ENCODE measurements at regions not wholly inside any gene's neighbourhood (a gene's known extent, or its start where the extent isn't known, plus 50 kb on each side); places are given as distances from the start of the nearest gene placed in this dataset.

GRCh38 chr12:105820429-105821125 lies 318.2 kb downstream of the NUAK1 start:
- Mint-ChIP-seq H3K27ac (peak overlapping the region; percentile 30), H3K36me3 (ENCODE audit: low read depth) (peaks cover 6% of the 10 kb centered on the region), H3K9me3 (peaks cover 11% of the 10 kb centered on the region), H3K4me1 (peaks cover 50% of the 10 kb centered on the region), H3K4me3 (no peak overlapping the region), H3K27me3 (ENCODE audit: low read depth, poor library complexity) (peaks cover 10% of the 10 kb centered on the region)
- TF ChIP-seq CTCF (IDR thresholded peaks at IDR 0.05): no peak
- no peak for DNase-seq

- Mint-ChIP-seq H3K9me3 (peaks cover 28% of the 10 kb centered on the region), H3K36me3 (ENCODE audit: low read depth) (peaks cover 6% of the 10 kb centered on the region), H3K27ac (peak overlapping the region; percentile 62), H3K27me3 (ENCODE audit: low read depth, poor library complexity) (peaks cover 6% of the 10 kb centered on the region), H3K4me1 (peaks cover 50% of the 10 kb centered on the region), H3K4me3 (no peak overlapping the region)
- no peak for DNase-seq
- no peak for TF ChIP-seq CTCF (IDR thresholded peaks at IDR 0.05)
These were observed 316.3 kb downstream of the NUAK1 start for GRCh38 chr12:105822131-105823105.

- peaks cover 30% of the 10 kb centered on the region for H3K9me3 Mint-ChIP-seq
- peak overlapping the region; percentile 9 for H3K27ac Mint-ChIP-seq
- H3K4me3 Mint-ChIP-seq: no peak overlapping the region
- peaks cover 50% of the 10 kb centered on the region for H3K4me1 Mint-ChIP-seq
- no peak for TF ChIP-seq CTCF (IDR thresholded peaks at IDR 0.05)
- no peak for DNase-seq
- H3K36me3 Mint-ChIP-seq (ENCODE audit: low read depth): peaks cover 6% of the 10 kb centered on the region
- peaks cover 6% of the 10 kb centered on the region for H3K27me3 Mint-ChIP-seq (ENCODE audit: low read depth, poor library complexity)
These were observed 314.9 kb downstream of the NUAK1 start for GRCh38 chr12:105823810-105824209.

- no peak for DNase-seq
- peaks cover 30% of the 10 kb centered on the region for H3K9me3 Mint-ChIP-seq
- peaks cover 6% of the 10 kb centered on the region for H3K36me3 Mint-ChIP-seq (ENCODE audit: low read depth)
- peaks cover 48% of the 10 kb centered on the region for H3K4me1 Mint-ChIP-seq
- no peak overlapping the region for H3K4me3 Mint-ChIP-seq
- H3K27me3 Mint-ChIP-seq (ENCODE audit: low read depth, poor library complexity): peaks cover 6% of the 10 kb centered on the region
- TF ChIP-seq CTCF (IDR thresholded peaks at IDR 0.05): no peak
- peak overlapping the region; percentile 19 for H3K27ac Mint-ChIP-seq
These were observed 313.6 kb downstream of the NUAK1 start for GRCh38 chr12:105825141-105825540.

- TF ChIP-seq CTCF (IDR thresholded peaks at IDR 0.05): no peak
- Mint-ChIP-seq H3K27me3 (ENCODE audit: low read depth, poor library complexity) (no peaks in the 10 kb centered on the region), H3K4me1 (peaks cover 35% of the 10 kb centered on the region), H3K36me3 (ENCODE audit: low read depth) (no peaks in the 10 kb centered on the region), H3K9me3 (peaks cover 11% of the 10 kb centered on the region), H3K27ac (peak overlapping the region; percentile 62), H3K4me3 (no peak overlapping the region)
- no peak for DNase-seq
These were observed 307.4 kb downstream of the NUAK1 start for GRCh38 chr12:105831372-105831771.
